IPS-11a (cell line): ENCODE measurements at regions not wholly inside any gene's neighbourhood (a gene's known extent, or its start where the extent isn't known, plus 50 kb on each side); places are given as distances from the start of the nearest gene placed in this dataset.

Experiments used
- H3K4me3 ChIP-seq: one replicate; pipeline ENCODE4 v1.5.1; 2013; ENCODE audit warnings: low read depth, low read length, control low read depth

- H3K4me3 ChIP-seq = peak overlapping the region; percentile 60
These were observed 49.8 kb upstream of the BAHCC1 start for GRCh38 chr17:81345228-81346089.
